GM19438 (cell line): ENCODE measurements at regions not wholly inside any gene's neighbourhood (a gene's known extent, or its start where the extent isn't known, plus 50 kb on each side); places are given as distances from the start of the nearest gene placed in this dataset.
A peak's percentile ranks its signal among the peaks of the same experiment; 100 is the strongest.

Experiments used
- ATAC-seq: cut with Tn5 transposase; IDR thresholded peaks from one replicate; pipeline ENCODE4 v1.9.1; 2021; ENCODE audit warnings: low read depth; ENCODE audit not compliant: unreplicated experiment

DNA sequence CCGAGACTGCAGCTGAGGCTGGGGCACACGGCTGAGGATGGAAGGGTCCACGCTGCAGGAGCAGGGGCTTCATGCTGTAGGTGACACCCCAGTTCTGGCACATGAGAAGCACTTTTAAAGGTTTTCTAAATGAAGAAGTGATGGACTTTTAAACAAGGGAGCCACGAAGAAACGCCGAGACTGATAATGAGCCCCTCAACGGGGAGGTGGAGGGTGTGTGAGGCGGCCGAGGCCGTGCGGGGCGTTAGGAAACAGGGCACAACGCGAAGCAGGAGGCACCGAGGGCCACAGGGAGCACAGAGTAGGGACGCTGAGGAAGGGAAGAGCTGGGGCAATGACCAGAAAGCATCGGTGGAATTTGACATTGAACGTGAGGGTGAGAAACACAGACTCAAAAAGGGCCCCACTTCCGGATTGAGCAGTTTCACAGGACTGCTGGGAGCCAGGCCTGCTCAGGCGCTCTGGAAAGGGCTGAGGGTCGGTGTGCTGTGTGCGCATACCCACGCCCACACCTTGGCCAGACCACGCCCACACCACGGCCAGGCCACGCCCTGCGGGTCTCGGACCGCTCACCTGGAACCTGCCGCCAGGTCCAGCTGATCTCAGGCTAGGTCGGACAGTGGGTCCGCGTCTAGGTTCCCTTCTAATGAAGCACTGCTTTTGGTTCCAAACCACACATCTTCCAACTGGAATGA lies 115.7 kb downstream of the GYPC start:
- ATAC-seq, result no peak

DNA sequence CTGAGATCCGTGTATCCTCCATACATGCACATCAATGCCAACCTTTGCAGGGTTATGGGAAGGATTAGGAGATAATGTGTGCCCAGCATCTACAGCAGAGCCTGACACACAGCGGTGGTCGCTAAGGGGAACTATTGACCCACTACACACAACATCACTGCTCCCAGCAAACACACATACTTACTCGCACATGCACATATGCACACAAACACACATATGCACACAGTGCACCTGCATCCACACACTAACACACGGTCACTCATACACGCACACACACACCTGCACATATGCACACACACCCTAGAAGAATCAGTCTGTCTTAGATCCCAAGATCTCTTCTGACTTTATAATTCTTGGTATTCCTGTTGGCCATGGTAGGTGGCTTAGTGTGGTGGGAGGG lies 118.3 kb downstream of the GYPC start:
- no peak for ATAC-seq

DNA sequence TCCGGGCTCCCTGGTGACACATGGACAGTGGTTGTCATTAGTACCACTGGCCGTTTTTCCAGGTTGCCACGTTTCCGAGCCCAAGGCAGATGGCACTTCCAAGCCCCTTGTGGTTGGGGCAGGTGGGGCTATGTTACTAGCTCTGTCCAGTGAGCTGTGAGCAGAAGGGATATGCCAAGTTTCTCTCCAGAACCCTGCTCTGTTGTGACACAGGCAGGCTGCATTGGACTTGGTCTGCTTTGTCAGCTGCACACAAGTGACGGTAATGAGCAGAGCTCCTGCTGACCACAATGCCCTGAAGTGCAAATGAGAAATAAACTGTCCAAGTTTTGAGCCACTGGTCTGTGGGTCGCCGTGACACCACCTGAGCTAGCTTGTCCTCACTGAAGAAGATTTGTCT lies 118.8 kb downstream of the GYPC start:
- ATAC-seq, result no peak

DNA sequence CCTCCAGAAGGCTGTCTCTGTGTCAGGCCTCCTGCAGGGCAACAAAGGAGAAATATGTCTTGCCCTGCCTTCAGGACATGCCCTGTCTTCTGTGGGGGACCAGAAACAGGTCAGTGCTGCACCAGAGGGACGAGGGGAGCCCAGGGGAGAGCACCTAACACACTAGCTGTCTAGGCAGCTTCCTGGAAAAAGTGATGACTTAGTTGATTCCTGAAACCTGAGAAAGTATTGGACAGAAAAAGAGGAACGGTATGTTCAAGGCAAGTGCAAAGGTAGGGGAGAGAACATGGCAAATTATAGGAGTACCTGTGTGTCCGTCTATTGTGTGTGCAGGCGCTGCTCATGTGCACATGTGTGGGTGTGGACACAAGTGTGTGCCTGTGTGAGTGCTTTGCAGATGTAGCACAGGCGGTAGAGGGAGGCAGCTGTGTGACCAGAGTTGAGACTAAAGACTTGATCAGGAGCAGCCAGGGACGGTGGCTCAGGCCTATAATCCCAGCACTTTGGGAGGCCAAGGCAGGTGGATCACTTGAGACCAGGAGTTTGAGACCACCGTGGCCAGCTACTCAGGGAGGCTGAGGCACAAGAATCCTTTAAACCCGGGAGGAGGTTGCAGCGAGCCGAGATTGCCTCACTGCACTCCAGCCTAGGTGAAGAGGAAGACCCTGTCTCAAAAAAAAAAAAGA lies 119.5 kb downstream of the GYPC start:
- ATAC-seq, result no peak

DNA sequence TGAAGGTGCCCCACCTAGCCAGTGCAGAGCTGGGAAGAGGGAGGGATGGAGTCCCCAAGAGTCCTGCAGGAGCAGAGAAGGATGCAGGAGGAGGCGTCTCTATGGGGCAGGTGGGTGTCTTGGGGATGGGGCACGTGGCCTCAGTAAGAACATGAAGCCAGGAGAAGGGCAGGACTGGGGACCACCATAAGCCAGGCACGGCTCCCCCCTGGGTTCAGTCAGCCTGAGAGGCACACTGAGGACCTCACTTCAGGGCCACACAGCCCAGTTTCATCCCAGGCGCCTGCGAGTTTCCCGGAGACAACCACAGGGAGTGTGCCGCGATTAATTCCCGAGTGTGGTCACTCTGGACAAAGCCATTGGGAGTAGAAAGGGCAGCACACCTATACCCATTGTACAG lies 120.3 kb downstream of the GYPC start:
- no peak for ATAC-seq

- ATAC-seq, result peak; percentile 90
Measured at GRCh38 chr2:126776692-126777619, 121.0 kb downstream of the GYPC start.

GRCh38 chr2:126777620-126777978 lies 121.1 kb upstream of the TEX51 start:
- ATAC-seq, result peak; percentile 4

GRCh38 chr2:126778561-126779501 lies 119.9 kb upstream of the TEX51 start:
- ATAC-seq, result no peak

- ATAC-seq, result no peak
Measured at GRCh38 chr2:126781206-126781605, 117.5 kb upstream of the TEX51 start.

GRCh38 chr2:126781806-126782205 lies 116.9 kb upstream of the TEX51 start:
- ATAC-seq, result no peak

GRCh38 chr2:126782648-126783047 lies 116.0 kb upstream of the TEX51 start:
- no peak for ATAC-seq

GRCh38 chr2:126783341-126783740 lies 115.3 kb upstream of the TEX51 start:
- ATAC-seq, result no peak

- ATAC-seq, result no peak
Measured at GRCh38 chr2:126784045-126784444, 114.6 kb upstream of the TEX51 start.

DNA sequence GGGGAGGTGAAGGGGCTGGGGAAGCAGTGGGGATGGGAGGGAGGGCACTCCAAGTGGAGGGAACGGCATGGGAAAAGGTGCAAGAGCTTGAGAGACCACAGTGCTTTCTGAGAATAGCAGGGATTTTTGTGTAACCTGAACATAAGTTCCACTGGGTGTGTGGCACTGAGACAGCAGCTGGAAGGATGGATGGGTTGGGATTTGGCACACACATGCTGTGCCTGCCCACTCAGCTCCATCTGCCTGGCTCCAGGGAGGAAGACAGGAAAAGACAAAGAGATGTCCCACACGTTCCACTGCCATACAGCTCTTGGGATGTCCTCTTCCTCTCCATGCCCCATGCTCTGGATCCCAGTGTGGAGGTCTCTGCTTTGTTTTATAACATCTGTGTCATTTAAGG lies 114.1 kb upstream of the TEX51 start:
- no peak for ATAC-seq

DNA sequence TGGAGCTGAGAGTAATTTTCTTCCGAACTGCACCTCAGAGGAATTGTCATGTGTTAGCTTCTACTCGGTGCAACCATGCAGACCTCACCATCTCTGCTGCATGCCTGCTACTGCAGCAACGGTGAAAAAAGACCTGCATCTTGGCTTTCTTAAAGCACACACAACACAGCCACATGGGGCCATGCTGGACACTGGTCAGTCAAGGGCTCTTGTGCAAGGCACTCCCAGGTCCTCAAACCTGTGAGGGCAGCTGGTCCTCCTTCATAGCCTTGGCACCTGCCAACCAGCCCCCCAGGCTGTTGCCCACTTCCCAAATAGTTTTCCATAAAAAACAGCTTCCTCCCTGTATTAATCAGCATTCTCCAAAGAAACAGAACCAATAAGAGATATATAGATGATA lies 113.5 kb upstream of the TEX51 start:
- ATAC-seq, result no peak

DNA sequence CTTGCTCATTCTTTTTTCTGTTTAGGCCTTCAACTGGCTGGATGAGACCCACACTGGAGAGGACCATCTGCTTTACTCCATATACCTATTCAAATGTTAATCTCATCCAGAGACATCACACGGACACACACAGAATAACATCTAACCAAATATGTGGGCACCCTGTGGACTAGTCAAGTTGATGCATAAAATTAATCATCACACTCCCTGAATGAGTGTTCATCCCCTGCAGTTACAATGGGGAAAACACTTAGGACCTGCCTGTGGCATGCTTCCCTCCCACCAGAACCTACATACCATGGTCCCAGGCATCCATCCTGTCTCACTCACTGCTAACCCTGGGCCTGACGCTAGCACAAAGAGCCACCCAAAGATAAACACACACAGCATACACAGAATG lies 112.8 kb upstream of the TEX51 start:
- ATAC-seq, result no peak

- ATAC-seq, result no peak
Measured at GRCh38 chr2:126786765-126787164, 111.9 kb upstream of the TEX51 start.

- ATAC-seq, result no peak
Measured at GRCh38 chr2:126787289-126787688, 111.4 kb upstream of the TEX51 start.

DNA sequence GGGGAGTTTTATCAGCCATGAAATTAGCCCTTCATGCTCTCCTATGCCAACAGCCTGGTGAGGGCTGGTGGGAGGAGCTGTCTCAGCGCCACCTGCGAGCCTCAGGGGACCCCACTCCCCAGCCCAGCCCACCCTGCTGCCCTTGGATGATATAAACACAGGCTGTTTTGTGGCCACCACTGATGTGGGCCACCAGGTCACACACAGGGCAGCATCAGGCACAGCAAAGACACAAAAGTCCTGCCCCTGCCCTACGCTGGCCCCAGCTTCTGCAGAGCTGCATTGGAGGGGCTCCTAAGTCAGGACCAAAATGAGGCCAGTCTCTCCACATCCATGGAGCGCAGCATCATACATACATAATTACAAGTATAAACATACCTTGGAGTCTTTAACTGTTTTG lies 110.6 kb upstream of the TEX51 start:
- no peak for ATAC-seq

GRCh38 chr2:126788652-126789051 lies 110.0 kb upstream of the TEX51 start:
- ATAC-seq, result no peak
